ENCODE measurements at regions not wholly inside any gene's neighbourhood (a gene's known extent, or its start where the extent isn't known, plus 50 kb on each side); places are given as distances from the start of the nearest gene placed in this dataset.

GRCh38 chr3:177646749-177647148, 449.5 kb upstream of the TBL1XR1 start:
- TF ChIP-seq POLR2A (IDR thresholded peaks at IDR 0.05; ENCODE audit: low read depth, low read length) (no peak), POLR2AphosphoS5 (IDR thresholded peaks at IDR 0.05; ENCODE audit: low read depth, low read length) (no peak)
